IMR-90 (cell line): ENCODE measurements at regions not wholly inside any gene's neighbourhood (a gene's known extent, or its start where the extent isn't known, plus 50 kb on each side); places are given as distances from the start of the nearest gene placed in this dataset.
A peak's percentile ranks its signal among the peaks of the same experiment; 100 is the strongest.

ENCODE experiments used
- ATAC-seq: fragments of 200-7000 bp; cut with Tn5 transposase; 2 replicates; pipeline ENCODE4 v1.9.1; 2020; ENCODE audit warnings: low read depth, mild to moderate bottlenecking, moderate library complexity
- BruUV-seq: library from RNA; stranded (reverse); fragments of 400-500 nt; replicated peaks from 2 replicates; lab custom pipeline; 2021; lab: Mats Ljungman, UMichigan
- CTCF ChIA-PET: fragments of 300-600 bp; formaldehyde crosslinking; extraction: SDS; loops from one replicate; lab custom pipeline; 2021; ENCODE audit warnings: antibody characterized with exemption; lab: Yijun Ruan, JAX
- POLR2A ChIA-PET: fragments of 300-600 bp; sonication (Branson Sonifier 250); formaldehyde crosslinking; loops from one replicate; lab custom pipeline; 2022; ENCODE audit warnings: antibody characterized with exemption; ENCODE audit not compliant: unreplicated experiment; lab: Charles Lee
- DNase-seq: peaks from one replicate; pipeline ENCODE4 v3.0.0; 2013
- H2AFZ ChIP-seq: replicated peaks from 2 replicates; pipeline ENCODE3; 2013; ENCODE audit warnings: low read length, mild to moderate bottlenecking; ENCODE audit not compliant: poor library complexity
- H2AK5ac ChIP-seq: 2 replicates; pipeline ENCODE4 v1.6.1; 2013; ENCODE audit warnings: low read depth, low read length, inconsistent platforms
- H2AK9ac ChIP-seq: replicated peaks from 2 replicates; pipeline ENCODE3; 2013; ENCODE audit warnings: mild to moderate bottlenecking, low read depth, low read length, moderate library complexity; ENCODE audit not compliant: poor library complexity
- H2BK120ac ChIP-seq: 2 replicates; pipeline ENCODE4 v1.6.1; 2013; ENCODE audit warnings: low read depth, low read length, inconsistent platforms
- H2BK15ac ChIP-seq: 3 replicates; pipeline ENCODE4 v1.6.1; 2013; ENCODE audit warnings: low read depth, low read length, inconsistent platforms
- H2BK20ac ChIP-seq: 2 replicates; pipeline ENCODE4 v1.6.1; 2013; ENCODE audit warnings: low read depth, mild to moderate bottlenecking, inconsistent platforms, low read length, moderate library complexity
- H2BK5ac ChIP-seq: 2 replicates; pipeline ENCODE4 v1.6.1; 2013; ENCODE audit warnings: mild to moderate bottlenecking, low read depth, low read length, inconsistent platforms; ENCODE audit not compliant: poor library complexity, severe bottlenecking
- H3K14ac ChIP-seq: replicated peaks from 2 replicates; pipeline ENCODE4 v1.6.1; 2013; ENCODE audit warnings: low read depth, low read length, inconsistent platforms
- H3K18ac ChIP-seq: 2 replicates; pipeline ENCODE4 v1.6.1; 2013; ENCODE audit warnings: low read depth, low read length, control low read depth
- H3K23ac ChIP-seq: 2 replicates; pipeline ENCODE4 v1.6.1; 2013; ENCODE audit warnings: low read depth, low read length, inconsistent platforms
- H3K27ac ChIP-seq: 2 replicates; pipeline ENCODE4 v1.5.1; 2013; ENCODE audit warnings: mild to moderate bottlenecking, control low read depth, low read length; ENCODE audit not compliant: insufficient read depth
- H3K27me3 ChIP-seq: 2 replicates; pipeline ENCODE4 v1.6.1; 2013; ENCODE audit warnings: low read length; ENCODE audit not compliant: control insufficient read depth, insufficient read depth
- H3K36me3 ChIP-seq: 2 replicates; pipeline ENCODE4 v1.6.1; 2013; ENCODE audit warnings: low read length, mixed read lengths; ENCODE audit not compliant: control insufficient read depth, insufficient read depth
- H3K4ac ChIP-seq: 2 replicates; pipeline ENCODE4 v1.6.1; 2013; ENCODE audit warnings: low read depth, low read length, inconsistent platforms
- H3K4me1 ChIP-seq: 2 replicates; pipeline ENCODE4 v1.6.1; 2013; ENCODE audit warnings: low read length, mixed read lengths; ENCODE audit not compliant: control insufficient read depth, insufficient read depth
- H3K4me2 ChIP-seq: 2 replicates; pipeline ENCODE4 v1.6.1; 2013; ENCODE audit warnings: low read depth, mild to moderate bottlenecking, control low read depth, low read length, moderate library complexity
- H3K4me3 ChIP-seq: 2 replicates; pipeline ENCODE4 v1.5.1; 2013; ENCODE audit warnings: low read depth, mild to moderate bottlenecking, control low read depth, low read length, moderate library complexity; ENCODE audit not compliant: insufficient read depth
- H3K56ac ChIP-seq: 2 replicates; pipeline ENCODE4 v1.6.1; 2013; ENCODE audit warnings: low read length, inconsistent platforms; ENCODE audit not compliant: insufficient read depth; ENCODE audit errors: extremely low read depth
- H3K79me1 ChIP-seq, 2 experiments: 2 replicates each; pipeline ENCODE4 v1.6.1; 2013; ENCODE audit warnings: low read length in 2 of 2, inconsistent platforms in 1 of 2, low read depth in 1 of 2
- H3K9ac ChIP-seq: 2 replicates; pipeline ENCODE4 v1.6.1; 2013; ENCODE audit warnings: low read depth, low read length, control low read depth
- H3K9me1 ChIP-seq: 2 replicates; pipeline ENCODE4 v1.6.1; 2013; ENCODE audit warnings: low read length, inconsistent platforms; ENCODE audit not compliant: insufficient read depth
- H3K9me3 ChIP-seq: 2 replicates; pipeline ENCODE4 v1.6.1; 2013; ENCODE audit warnings: low read length; ENCODE audit not compliant: control insufficient read depth, insufficient read depth
- H4K20me1 ChIP-seq: 2 replicates; pipeline ENCODE4 v1.6.1; 2013; ENCODE audit warnings: low read length, inconsistent platforms; ENCODE audit not compliant: insufficient read depth
- H4K5ac ChIP-seq: 2 replicates; pipeline ENCODE4 v1.6.1; 2013; ENCODE audit warnings: mild to moderate bottlenecking, low read depth, low read length, control low read depth
- H4K8ac ChIP-seq, 2 experiments: 2 replicates each; pipeline ENCODE4 v1.6.1; 2013; ENCODE audit warnings: low read depth in 2 of 2, low read length in 2 of 2, control low read depth in 1 of 2, inconsistent platforms in 1 of 2
- H4K91ac ChIP-seq: 2 replicates; pipeline ENCODE4 v1.6.1; 2013; ENCODE audit warnings: low read depth, low read length, inconsistent platforms; ENCODE audit not compliant: insufficient read depth
- BHLHE40 ChIP-seq: fragments of 150-350 bp; IDR thresholded peaks from 2 replicates; pipeline ENCODE4 v1.6.1; 2016; ENCODE audit warnings: mild to moderate bottlenecking, low read depth, low read length
- CTCF ChIP-seq: conservative IDR thresholded peaks from 2 replicates; pipeline ENCODE4 v1.5.1; 2012; ENCODE audit warnings: mild to moderate bottlenecking, low read depth, low read length, improper control_type of control experiment
- FOS ChIP-seq: fragments of 150-350 bp; IDR thresholded peaks from 2 replicates; pipeline ENCODE4 v1.6.1; 2016; ENCODE audit warnings: low read depth, low read length
- NFE2L2 ChIP-seq: fragments of 150-350 bp; IDR thresholded peaks from 2 replicates; pipeline ENCODE4 v1.6.1; 2016; ENCODE audit warnings: low read depth, mild to moderate bottlenecking, low read length
- POLR2A ChIP-seq: IDR thresholded peaks from 2 replicates; pipeline ENCODE4 v1.6.1; 2012; ENCODE audit warnings: mild to moderate bottlenecking, low read depth, low read length
- RAD21 ChIP-seq: IDR thresholded peaks from 2 replicates; pipeline ENCODE4 v1.6.1; 2012; ENCODE audit warnings: low read length, improper control_type of control experiment
- RCOR1 ChIP-seq: IDR thresholded peaks from 2 replicates; pipeline ENCODE4 v1.6.1; 2012; ENCODE audit warnings: mild to moderate bottlenecking, low read length, improper control_type of control experiment; ENCODE audit not compliant: insufficient replicate concordance
- RFX5 ChIP-seq: IDR thresholded peaks from 2 replicates; pipeline ENCODE4 v1.8.0; 2012; ENCODE audit warnings: low read depth, mild to moderate bottlenecking, low read length, moderate library complexity
- SMC3 ChIP-seq: fragments of 150-350 bp; IDR thresholded peaks from 2 replicates; pipeline ENCODE4 v1.6.1; 2016; ENCODE audit warnings: low read depth, mild to moderate bottlenecking, antibody characterized with exemption, low read length, moderate library complexity
- USF2 ChIP-seq: fragments of 150-350 bp; IDR thresholded peaks from 2 replicates; pipeline ENCODE4 v1.6.1; 2017; ENCODE audit warnings: mild to moderate bottlenecking, antibody characterized with exemption, low read length, low read depth
- WGBS, 2 experiments: methylation state at CpG; one replicate each; pipeline versions ENCODE4 v1.1.5 to v1.1.7; 2013; ENCODE audit warnings: missing lambda C conversion rate in 2 of 2; ENCODE audit not compliant: insufficient read length in 1 of 2; ENCODE audit errors: extremely low coverage in 2 of 2; 5-methylcytosine and 5-hydroxymethylcytosine counted together
- dilution Hi-C: fragments of 300-500 bp; cut with HindIII; formaldehyde crosslinking; loops from one replicate; pipeline ENCODE4 v1.14.3; 2018; ENCODE audit warnings: low sequenced_read_pairs; ENCODE audit not compliant: unreplicated experiment
- in situ Hi-C: fragments of 300-500 bp; cut with MboI; formaldehyde crosslinking; loops from 3 replicates; pipeline ENCODE4 v1.14.3; 2019; ENCODE audit warnings: low sequenced_read_pairs, inconsistent platforms, mixed read lengths
- intact Hi-C: fragments of 100-400 bp; cut with micrococcal nuclease; formaldehyde crosslinking; loops from 2 replicates; pipeline ENCODE4 v1.10.0; 2022
- TF ChIP-seq, protein P1 (sequence below): fragments of 150-350 bp; IDR thresholded peaks from 2 replicates; pipeline ENCODE4 v1.6.1; 2016; ENCODE audit warnings: low read depth, mild to moderate bottlenecking, low read length, moderate library complexity, borderline replicate concordance

GRCh38 chr9:16069249-16069648 lies 516.4 kb downstream of the CCDC171 start:
- TF ChIP-seq CTCF = no peak
- no peak for TF ChIP-seq NFE2L2
- TF ChIP-seq RCOR1 = no peak
- no peak for TF ChIP-seq FOS
- no peak for TF ChIP-seq USF2
- no peak for TF ChIP-seq RFX5
- TF ChIP-seq RAD21 = no peak
- TF ChIP-seq SMC3 = no peak
- TF ChIP-seq POLR2A = no peak
- TF ChIP-seq BHLHE40 = no peak
- TF ChIP-seq, protein P1, sequence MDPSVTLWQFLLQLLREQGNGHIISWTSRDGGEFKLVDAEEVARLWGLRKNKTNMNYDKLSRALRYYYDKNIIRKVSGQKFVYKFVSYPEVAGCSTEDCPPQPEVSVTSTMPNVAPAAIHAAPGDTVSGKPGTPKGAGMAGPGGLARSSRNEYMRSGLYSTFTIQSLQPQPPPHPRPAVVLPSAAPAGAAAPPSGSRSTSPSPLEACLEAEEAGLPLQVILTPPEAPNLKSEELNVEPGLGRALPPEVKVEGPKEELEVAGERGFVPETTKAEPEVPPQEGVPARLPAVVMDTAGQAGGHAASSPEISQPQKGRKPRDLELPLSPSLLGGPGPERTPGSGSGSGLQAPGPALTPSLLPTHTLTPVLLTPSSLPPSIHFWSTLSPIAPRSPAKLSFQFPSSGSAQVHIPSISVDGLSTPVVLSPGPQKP = no peak
- no peak overlapping the region for H3K9ac ChIP-seq
- ChIA-PET POLR2A (no interaction called here), CTCF (no interaction called here)
- dilution Hi-C loops = no loop called here
- H3K27ac ChIP-seq = no peak overlapping the region
- BruUV-seq = no TSS peak
- peak overlapping the region; percentile 92 for H2BK120ac ChIP-seq
- H3K4ac ChIP-seq = peak overlapping the region; percentile 80
- in situ Hi-C loops = no loop called here
- peaks cover 16% of the 10 kb centered on the region for H3K4me1 ChIP-seq
- peak overlapping the region; percentile 66 to 69 for H4K8ac ChIP-seq
- H3K4me3 ChIP-seq = no peak overlapping the region
- H4K20me1 ChIP-seq = no peaks in the 10 kb centered on the region
- no peaks in the 10 kb centered on the region for H3K9me3 ChIP-seq
- H2BK15ac ChIP-seq = peak overlapping the region; percentile 88
- peaks cover 8% of the 10 kb centered on the region; the same call in 1 of the 2 replicates for H3K9me1 ChIP-seq
- peak overlapping the region; percentile 55 for H2AFZ ChIP-seq
- no peaks in the 10 kb centered on the region for H3K36me3 ChIP-seq
- ATAC-seq = no peak
- peak overlapping the region; percentile 78 for H3K14ac ChIP-seq
- H2BK20ac ChIP-seq = peak overlapping the region; percentile 84
- peak overlapping the region; percentile 86 for H4K91ac ChIP-seq
- no peaks in the 10 kb centered on the region for H3K27me3 ChIP-seq
- no peak overlapping the region for H4K5ac ChIP-seq
- WGBS, 2 experiments = 84% methylated on average over 5 of the region's 13 CpGs; no CpG with 5 or more reads in 1 of the 2 experiments
- no peak overlapping the region for H2BK5ac ChIP-seq
- no peaks in the 10 kb centered on the region for H3K79me1 ChIP-seq
- DNase-seq = no peak
- intact Hi-C loops = no loop called here
- H2AK5ac ChIP-seq = peak overlapping the region; percentile 93
- no peak overlapping the region for H3K4me2 ChIP-seq
- no peak overlapping the region for H2AK9ac ChIP-seq
- no peak overlapping the region for H3K56ac ChIP-seq
- H3K23ac ChIP-seq = no peak overlapping the region
- H3K18ac ChIP-seq = peak overlapping the region; percentile 14; the same call in 1 of the 2 replicates
